NCI-H2081 (cell line): ENCODE measurements at regions not wholly inside any gene's neighbourhood (a gene's known extent, or its start where the extent isn't known, plus 50 kb on each side); places are given as distances from the start of the nearest gene placed in this dataset.
"Not testable (repeated sequence)": the region's sequence is repeated elsewhere in the genome, so short reads cannot be mapped to it uniquely, and the experiment has no call there.

Source experiments
- DNase-seq, 2 experiments: peaks; one replicate each; lab custom pipeline; 2025; lab: John Stamatoyannopoulos, UW

DNA sequence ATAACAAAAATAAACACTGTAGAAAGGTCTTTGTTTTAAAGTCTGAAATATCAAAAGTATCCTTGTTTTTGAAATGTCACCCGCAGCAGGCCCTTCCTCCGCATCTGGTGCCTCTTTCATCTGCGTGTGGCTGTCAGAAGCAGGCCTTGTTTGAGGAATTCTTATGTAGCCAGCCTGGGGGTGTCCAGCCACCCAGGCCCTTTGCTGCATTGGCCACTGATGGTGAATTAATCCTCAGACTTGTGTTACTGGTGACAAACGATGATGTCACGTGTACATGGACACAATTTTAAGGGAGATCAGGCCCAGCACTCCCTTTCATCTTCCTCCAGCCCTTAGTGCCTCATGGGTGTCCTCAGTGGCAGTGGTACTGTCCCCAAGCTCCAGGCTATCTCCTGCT lies 208.0 kb upstream of the GALNT2 start:
- DNase-seq: no peak

DNA sequence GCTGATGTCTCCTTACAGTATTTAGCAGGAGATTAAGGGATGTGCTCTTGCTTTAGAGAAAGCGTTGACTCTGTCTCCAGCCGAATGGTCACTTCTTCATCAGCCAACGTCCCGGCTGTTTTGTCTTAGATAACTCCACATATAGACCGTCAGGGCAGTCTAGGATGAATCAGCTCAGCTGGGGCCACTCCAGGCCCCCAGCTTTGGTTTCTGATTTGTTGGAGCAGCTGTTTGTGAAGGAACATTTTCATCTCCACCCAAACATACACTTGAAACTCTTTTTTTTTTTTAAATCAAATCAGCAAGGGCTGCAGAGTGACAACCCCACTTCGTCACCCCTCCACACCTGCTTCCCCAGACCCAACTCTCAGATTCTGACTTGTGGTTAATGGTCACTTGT lies 206.1 kb upstream of the GALNT2 start:
- DNase-seq: no peak

DNA sequence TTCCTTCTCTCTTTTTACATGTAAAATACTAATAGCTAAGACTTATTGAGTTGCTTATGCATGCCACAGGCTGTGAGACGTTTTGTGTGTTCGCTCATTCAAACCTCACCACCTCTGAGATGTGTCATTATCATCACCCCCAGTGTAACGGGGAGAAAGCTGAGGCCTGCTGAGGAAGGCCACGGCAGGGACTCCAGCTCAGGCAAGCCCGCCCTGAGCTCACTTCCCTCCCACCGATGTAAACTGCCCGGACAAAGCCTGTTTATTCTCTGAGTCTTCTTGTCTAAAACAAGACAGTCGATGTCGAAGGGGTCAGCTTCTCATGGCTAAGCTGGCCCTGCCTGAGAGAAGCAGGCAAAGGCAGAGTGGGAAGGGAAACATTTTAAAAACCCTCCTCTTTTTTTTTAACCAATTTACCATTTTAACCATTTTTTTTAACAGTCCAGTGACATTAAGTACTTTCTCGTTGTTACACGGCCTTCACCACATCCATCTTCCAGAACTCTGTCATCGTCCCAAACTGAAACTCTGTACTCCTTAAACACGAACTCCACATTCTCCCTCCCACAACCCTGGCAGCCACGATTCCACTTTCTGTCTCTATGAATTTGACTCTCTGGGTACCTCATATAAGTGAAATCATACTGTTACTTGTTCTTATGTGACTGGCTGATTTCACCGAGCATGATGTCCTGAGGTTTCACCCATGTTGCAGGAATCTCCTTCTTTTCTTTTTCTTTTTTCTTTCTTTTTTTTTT lies 204.8 kb upstream of the GALNT2 start:
- no peak for DNase-seq

DNA sequence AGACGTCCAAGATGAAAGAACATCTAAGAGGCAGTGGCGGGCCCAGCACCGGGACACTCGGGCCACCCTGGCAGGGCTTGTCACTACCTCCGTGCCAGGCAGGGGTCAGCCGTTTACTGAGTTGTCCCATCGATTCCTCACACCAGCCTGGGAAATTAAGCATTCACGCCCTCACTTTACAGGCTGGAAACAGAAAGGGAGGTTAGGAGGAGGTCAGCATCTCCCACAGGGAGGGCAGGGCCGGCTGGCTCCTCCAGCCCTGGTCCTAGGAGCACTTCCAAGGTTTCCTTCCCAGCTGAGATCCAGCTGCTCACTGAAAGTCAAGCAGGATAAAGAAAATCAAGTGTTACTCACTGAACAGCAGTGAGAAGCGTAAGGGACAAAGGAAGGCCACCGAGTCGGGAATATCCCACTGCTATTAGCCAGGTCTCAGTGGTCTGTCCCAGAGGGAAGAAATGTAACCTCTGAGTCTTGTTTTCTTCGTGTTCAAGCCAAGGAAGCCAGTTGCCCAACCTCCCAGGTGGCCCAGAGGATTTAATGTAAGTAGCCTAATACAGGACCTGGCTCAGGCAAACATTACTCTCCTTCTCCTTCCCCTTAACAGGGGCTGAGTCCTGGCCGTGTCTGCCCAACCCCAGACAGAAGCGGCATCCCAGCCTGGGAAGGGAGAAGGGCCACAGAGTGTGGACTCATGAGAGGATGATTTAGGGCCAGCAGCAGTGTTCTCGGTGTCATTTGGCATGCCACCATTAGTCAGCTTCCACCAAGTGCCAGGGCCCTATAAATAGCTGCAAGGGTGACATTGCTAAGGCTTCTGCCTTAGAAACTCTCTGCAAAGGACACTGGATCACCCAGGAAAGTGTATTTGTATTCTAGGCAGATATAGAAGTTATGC lies 203.1 kb upstream of the GALNT2 start:
- DNase-seq: no peak

DNA sequence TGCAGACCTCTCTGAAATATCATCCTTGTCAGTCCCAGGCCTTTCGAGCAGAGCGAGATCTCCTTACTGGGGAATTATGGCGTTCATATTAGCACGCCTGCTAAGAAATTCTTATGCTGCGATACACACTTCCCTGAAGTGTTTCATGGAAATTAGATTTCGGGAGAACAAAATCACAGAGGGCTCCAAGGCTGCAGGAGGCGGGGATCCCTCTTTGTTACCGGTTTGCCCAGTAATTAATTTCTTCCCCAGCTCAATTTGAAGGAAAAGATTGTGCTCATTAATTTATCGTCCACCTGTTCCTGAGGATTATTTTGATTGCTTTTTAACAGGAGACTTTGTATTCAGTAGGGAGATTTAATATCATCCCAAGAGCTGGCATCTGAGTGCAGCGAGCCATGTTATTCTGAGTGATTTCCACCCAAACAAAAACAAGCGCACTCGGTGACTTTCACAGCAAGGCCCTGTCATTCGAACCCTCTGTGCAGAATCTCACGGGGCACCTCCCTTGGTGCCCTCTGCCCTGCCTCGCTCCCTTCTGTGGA lies 202.3 kb upstream of the GALNT2 start:
- DNase-seq: no peak

DNA sequence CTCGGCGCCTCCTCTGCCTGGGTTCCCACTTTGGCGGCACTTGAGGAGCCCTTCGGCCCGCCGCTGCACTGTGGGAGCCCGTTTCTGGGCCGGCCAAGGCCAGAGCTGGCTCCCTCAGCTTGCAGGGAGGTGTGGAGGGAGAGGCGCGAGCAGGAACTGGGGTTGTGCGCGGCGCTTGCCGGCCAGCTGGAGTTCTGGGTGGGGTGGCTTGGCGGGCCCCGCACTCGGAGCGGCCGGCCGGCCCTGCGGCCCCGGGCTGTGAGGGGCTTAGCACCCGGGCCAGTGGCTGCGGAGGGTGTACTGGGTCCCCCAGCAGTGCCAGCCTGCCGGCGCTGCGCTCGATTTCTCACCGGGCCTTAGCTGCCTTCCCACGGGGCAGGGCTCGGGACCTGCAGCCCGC lies 201.7 kb upstream of the GALNT2 start:
- not testable (repeated sequence) for DNase-seq

DNA sequence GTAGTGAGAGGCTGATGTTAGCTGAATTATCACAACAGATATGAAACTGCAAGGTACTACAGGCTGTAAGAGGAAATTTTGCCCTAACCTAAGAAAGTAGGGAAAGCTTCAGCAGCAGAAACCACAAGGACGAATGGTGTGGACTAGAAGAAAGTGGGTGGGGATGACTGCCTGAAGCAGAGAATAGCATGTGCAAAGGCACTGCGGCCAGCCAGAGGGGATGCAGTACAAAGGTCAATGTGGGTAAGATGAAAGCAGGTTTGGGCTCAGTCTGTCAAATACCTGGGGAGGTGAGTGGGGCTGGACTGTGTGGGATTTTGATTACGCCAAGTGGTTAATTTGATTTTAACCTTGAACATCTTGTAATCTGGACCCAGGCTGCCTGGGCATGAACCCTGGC lies 199.3 kb upstream of the GALNT2 start:
- no peak for DNase-seq

DNA sequence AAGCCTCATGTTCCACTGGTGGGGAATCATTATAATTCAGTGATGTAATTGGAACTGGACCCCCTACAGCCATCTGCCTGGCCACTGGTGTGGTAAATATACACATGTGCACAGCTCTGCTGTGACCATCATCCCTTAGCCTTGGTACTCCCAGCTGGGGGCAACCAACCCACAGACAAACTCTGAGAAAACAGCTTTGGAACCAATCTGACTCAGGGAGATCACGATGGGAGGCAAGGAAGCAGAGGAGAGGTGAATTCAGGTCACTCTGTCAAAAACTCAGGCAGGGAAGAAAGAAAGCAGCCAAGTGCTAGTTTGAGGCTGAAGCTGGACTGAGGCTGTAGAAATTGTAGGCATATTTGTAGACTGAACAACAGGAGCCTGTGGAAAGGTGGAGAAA lies 197.8 kb upstream of the GALNT2 start:
- no peak for DNase-seq

DNA sequence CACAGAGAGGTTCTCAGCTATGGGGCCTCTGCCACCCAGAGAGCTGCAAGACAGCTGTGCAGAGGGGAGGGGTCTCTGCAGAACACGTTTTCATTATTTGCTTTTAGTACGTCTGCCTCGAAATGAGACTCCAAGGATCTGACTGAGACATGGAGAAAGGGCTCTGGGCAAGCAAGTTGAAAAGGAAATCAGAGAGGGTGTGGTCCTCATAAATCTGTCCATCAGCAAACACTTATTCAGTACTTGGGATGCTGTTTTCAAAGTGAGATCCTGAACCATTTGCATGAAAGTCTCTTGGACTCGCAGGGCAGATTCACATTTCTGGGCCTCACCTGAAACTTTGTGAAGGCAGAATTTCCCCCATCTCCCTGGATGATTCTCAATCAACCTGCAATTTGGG lies 197.4 kb upstream of the GALNT2 start:
- no peak for DNase-seq

DNA sequence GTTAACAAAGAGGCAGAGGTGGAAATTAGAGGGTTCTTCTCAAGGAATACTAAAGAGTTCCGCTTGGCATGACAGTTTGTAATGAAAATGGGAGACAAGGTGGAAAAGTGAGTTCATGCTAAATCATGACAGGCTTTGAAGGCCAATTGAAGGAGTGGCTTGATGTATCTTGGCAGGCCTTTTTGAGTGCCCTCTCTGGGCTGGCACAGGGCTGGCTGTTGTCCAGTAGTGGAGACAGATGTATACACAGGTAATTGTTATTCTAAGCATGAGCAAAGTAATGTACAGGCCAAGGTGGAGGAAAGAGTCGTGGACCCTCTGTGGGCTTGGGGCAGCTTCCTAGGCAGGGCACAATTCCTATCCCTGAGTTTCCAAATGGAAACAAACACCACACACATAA lies 196.7 kb upstream of the GALNT2 start:
- DNase-seq: no peak

DNA sequence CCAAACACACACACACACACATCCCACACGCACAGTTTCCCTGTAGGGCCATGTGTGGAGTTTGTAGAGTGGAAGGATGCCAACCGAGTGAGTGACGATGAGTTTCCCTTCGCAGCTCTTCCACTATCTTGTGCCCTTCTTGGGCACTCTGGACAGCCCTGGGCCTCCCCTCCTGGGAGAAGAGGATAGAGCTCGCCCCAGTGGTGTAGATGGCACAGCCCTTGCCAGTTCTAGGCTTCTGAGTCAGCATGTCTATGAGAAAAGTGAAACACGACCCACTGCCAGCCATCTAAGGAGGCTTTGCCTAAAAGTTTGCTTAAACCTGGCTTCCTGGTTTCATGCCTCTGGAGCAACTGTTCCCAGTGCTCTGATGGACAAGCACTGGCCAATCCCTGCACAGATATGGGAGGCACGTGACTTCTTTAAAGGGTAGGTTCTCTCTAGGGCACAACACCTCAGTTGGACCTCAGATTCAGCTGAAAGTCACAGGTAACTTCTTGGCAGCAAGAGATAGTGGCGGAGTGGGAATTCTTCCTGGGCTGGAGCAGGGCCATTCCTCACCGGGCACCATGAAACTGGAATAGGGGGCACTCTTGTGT lies 195.9 kb upstream of the GALNT2 start:
- DNase-seq: no peak

DNA sequence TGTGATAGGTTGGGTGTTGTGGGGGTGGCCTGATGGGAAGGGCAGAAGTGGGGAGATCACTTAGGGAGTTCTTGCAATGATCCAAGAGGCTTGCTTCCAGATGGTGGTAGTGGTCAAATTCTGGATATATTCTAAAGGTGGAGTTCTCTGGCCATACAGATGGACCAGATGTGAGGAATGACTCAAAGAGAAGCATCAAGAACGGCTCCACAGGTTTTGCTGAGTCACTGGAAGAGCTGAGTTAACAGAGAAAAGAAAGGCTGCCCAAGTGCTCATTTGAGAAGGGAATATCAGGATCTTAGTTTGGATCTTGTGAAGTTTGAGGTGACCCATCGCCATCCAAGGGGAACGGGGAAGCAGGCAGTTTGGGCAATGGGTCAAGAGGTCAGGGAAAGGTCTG lies 192.9 kb upstream of the GALNT2 start:
- no peak for DNase-seq

DNA sequence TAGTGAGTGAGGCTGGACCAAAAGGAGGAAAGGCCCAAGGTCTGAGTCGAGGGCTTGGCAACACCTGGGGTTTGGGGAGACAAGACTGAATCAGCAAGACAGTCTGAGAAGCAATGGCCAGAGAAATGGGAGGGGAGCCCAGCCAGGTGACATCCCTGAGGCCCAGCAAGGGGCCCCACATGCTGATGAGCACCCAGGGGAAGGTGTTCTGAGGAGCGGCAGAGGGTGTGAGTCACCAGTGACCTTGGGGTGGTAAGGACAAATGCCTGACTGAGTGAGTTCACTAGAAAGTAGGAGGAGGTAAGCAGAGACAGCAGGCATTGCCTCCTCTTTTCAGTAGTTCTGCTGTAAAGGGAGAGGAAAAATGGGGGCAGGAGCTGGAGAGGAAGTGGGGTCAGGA lies 192.4 kb upstream of the GALNT2 start:
- no peak for DNase-seq

DNA sequence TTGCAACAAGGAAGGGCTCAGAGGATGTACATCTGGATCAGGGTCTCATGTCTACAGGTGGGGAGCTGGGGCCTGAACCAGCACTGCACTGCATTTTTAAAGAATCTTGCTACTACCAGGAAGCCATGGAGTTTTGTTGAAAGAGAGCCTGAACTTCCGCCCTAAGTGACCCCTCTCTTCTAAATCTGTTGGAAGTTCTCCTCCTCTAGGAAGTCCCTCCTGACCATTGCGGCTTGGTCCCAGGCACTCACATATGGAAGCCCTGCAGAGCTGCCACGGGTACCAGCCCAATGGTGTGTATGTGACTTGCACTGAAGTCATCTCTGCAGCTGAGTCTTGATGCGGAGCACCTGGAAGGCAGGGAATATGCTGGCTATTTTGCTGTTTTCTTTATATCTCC lies 192.0 kb upstream of the GALNT2 start:
- no peak for DNase-seq

DNA sequence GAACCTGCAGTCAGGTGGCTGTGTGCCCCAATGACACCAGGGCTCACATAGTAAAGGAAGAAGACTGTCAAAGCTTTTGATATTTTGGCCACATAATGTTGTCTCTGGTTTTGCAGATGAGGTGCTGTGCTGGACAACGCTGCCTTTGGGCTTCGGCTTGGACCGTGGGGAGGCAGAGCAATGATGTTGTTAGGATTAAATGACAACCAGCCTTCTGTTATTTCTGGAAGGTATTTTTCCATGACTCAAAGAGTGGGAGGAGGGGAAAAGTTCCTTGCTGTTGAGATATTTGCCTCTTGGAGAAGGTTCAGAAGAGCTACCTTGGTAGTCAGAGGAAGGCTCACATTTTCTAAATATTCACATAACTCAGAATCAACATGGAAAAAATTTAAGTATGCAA lies 187.3 kb upstream of the GALNT2 start:
- DNase-seq: no peak

DNA sequence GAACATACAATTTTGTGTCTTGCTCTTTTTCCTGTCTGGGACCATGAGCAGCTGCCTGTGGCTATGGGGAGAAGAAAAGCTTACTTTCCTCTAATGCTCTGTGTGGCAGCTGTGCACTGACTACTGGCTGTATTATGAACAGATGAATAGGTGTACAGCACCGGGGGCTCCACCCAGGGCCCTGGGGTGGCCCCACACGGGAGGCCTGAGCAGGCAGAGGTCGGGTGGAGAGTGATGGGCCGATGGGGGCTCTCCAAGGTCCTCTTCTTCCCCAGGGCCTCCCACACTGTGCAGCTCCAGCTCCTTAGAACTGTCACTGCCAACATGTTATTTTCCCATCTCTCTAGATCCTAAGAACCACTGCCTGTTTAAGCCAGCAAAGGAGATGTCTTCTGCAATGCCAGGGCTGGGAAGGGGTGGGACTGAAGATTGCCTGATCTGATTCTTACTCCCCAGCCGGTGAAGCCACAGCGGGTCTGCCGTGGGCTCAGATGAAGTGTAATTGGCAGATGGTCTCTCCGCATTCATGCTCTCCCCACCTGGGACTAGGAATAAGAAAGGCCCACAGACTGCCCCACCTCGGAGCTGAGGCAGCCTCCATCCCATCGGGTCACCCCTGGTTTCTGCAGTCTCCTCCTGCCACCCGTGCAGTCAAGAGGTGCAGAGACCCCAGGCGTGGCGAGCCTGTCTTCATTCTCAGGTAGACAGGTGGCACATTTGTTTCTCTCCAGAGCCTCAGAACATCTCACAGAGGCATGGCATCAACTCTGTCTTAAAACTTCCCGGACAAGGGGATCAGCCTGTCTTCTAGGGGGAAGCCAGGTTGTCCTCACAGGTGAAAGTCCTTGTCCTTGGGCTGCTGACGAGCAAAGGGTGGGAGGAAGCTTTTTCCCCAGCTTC lies 186.5 kb upstream of the GALNT2 start:
- DNase-seq: no peak

DNA sequence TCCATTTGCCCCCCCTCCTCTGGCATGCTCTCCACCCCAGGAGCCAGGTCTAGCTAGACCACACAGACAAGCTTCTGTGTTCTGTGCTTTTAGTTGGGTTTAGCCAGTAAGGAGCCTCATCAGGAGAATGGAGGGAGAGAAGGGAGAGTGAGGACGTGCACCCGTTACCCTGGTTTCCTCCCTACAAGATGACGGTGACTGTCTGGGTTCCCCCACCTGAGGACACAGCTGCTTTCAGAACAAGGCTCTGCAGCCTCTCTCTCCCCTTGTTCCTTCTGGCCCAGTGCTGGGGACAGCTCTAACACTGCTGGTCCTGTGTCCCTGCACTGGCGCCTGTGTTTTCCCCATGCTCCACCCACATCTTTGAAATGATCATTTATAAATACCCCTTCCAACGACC lies 184.4 kb upstream of the GALNT2 start:
- no peak for DNase-seq

DNA sequence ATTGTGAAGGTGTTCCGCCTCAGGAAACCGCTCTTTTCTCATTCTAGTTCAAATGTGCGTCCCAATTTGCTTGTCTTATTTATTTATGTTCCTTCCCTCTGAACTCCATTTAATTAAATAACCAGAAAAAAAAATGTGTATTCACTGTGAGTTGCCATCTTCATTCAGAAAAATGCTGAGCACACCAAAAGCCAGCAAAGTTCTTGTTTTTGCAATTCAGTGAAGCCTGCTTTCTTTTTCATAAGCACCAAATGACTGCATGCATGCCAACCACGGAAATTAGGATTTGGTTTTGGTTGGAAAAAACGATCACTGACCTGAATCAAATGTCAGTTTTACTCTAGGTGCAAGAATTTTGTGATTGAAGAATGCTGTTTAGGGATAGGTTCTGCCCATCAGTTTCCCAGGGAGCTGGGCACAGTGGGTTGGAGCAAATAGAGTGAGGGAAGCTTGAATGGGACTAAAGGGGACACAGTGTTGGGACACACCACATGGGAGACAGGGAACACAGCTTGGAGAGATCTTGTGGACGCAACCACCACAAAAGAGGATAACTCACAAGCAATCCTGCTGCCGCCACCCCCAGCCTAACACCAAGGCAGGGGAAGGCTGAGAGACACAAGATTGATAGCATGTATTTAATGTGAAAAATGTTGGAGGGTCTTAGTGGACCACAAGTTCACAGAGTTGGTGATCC lies 183.4 kb upstream of the GALNT2 start:
- DNase-seq: no peak

DNA sequence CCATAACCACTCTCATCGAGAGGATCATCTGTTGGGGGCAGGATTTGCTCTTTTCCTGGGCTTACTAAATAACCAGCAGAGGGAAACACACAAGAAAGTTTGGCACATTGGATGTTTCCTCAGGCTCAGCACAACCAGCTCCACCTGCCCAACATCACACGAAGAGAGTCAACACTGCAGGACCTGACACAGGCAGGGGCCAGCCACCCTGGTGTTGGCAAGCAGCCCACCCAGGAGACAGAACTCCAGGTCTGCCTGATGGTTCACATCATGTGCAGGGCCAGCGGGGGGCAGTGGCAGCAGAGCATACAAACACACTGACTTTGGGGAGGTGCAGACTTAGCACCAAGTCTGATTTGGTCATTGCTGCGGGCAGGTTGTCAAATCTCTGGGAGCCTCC lies 182.3 kb upstream of the GALNT2 start:
- peak; percentile 79 to 85 for DNase-seq

DNA sequence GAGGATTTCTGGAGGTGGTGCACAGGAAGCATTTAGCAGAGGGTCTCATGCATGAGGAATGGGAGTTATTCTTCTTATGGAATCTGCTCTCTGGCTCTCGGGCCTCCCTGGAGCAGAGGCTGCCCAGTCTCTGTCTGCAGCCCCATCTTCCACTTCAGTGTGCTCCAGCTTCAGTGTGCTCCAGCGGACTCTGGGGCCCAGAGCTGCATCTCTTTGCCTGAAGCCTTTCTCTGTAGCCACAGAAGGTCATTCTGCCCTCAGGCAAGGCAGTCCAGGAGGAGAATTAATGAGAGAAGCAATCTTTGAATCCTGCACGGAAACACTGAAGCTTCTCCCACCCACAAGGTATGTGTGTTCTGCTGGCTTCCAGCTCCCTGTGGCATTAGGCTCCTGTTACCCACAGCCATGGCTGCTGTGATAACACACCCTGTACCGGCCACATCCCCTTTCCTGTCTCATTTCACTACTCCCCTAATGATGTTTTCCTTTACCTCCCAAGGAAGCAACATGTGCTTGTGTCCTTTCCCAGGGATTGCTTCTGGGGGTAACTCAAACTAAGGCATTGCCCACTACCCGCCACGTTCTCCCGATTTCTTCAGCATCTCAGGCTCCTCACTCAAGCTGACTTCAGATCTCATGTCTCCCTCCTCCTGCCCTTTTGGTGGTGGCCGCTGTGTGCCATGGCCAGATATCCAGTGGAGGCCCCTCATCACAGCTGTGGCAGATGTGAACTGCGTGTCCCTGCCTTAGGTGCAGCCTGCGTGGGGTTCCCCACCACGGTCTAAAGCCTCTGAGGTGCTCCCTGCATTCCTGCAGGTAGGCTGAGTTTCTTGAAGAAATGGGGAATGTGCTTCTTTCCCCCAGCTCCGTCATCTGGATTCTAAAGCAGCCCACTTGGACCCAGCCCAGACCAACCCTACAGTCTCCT lies 181.2 kb upstream of the GALNT2 start:
- DNase-seq: no peak
